ENCODE measurements at regions not wholly inside any gene's neighbourhood (a gene's known extent, or its start where the extent isn't known, plus 50 kb on each side); places are given as distances from the start of the nearest gene placed in this dataset.

DNA sequence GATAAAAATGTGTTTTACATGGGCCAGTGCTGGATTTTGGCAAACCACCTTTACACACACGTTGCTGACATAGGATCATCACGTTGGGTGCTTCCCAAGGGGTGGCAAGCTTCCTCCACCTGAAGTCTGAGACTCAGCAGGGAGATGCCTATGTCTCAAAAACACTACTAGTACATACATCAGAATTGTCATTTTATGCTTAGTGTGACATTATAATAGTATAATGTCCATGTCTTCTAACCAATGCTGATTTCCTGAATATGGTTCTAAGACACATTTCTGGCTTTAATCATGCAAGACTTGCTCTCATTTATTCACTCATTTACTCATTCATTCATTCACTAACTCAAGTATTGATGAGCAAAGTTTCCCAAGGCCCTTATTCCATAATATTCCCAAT, 322.3 kb downstream of the LNPK start:
- TF ChIP-seq EZH2 (IDR thresholded peaks at IDR 0.05; ENCODE audit: borderline replicate concordance, low read length), result no peak
- TF ChIP-seq, protein P1, sequence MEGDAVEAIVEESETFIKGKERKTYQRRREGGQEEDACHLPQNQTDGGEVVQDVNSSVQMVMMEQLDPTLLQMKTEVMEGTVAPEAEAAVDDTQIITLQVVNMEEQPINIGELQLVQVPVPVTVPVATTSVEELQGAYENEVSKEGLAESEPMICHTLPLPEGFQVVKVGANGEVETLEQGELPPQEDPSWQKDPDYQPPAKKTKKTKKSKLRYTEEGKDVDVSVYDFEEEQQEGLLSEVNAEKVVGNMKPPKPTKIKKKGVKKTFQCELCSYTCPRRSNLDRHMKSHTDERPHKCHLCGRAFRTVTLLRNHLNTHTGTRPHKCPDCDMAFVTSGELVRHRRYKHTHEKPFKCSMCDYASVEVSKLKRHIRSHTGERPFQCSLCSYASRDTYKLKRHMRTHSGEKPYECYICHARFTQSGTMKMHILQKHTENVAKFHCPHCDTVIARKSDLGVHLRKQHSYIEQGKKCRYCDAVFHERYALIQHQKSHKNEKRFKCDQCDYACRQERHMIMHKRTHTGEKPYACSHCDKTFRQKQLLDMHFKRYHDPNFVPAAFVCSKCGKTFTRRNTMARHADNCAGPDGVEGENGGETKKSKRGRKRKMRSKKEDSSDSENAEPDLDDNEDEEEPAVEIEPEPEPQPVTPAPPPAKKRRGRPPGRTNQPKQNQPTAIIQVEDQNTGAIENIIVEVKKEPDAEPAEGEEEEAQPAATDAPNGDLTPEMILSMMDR (IDR thresholded peaks at IDR 0.05; ENCODE audit: low read length), result no peak
